ENCODE measurements at regions not wholly inside any gene's neighbourhood (a gene's known extent, or its start where the extent isn't known, plus 50 kb on each side); places are given as distances from the start of the nearest gene placed in this dataset.

GRCh38 chr12:84270470-84271140 lies 642.0 kb downstream of the SLC6A15 start:
- Mint-ChIP-seq H3K4me3 (no peak overlapping the region), H3K36me3 (ENCODE audit: low read depth) (no peaks in the 10 kb centered on the region), H3K27ac (no peak overlapping the region), H3K27me3 (no peaks in the 10 kb centered on the region), H3K9me3 (ENCODE audit: low read depth) (peaks cover 2% of the 10 kb centered on the region), H3K4me1 (no peaks in the 10 kb centered on the region)
- ChIA-PET POLR2A (no interaction called here), CTCF (no interaction called here)
- DNase-seq (no peak), ATAC-seq (no peak)
- intact Hi-C loops (cut with DNase I, micrococcal nuclease) = no loop called here

- DNase-seq (no peak), ATAC-seq (no peak)
- Mint-ChIP-seq H3K27ac (no peak overlapping the region), H3K4me3 (no peak overlapping the region), H3K9me3 (ENCODE audit: low read depth) (no peaks in the 10 kb centered on the region), H3K27me3 (no peaks in the 10 kb centered on the region), H3K36me3 (ENCODE audit: low read depth) (no peaks in the 10 kb centered on the region), H3K4me1 (no peaks in the 10 kb centered on the region)
- ChIA-PET POLR2A (no interaction called here), CTCF (no interaction called here)
- intact Hi-C loops (cut with DNase I, micrococcal nuclease) = no loop called here
Measured at GRCh38 chr12:84247931-84248330, 664.7 kb downstream of the SLC6A15 start.

GRCh38 chr12:84243686-84244085 lies 668.9 kb downstream of the SLC6A15 start:
- ChIA-PET POLR2A (no interaction called here), CTCF (interaction anchor here (0.7 kb wide), 1 partner anchor 13 kb away, joined by 3 read pairs; no protein-coding TSS in a partner anchor)
- H3K4me1 Mint-ChIP-seq = no peaks in the 10 kb centered on the region

GRCh38 chr12:84222841-84223240 lies 689.8 kb downstream of the SLC6A15 start:
- H3K36me3 Mint-ChIP-seq (ENCODE audit: low read depth) = no peaks in the 10 kb centered on the region

More at GRCh38 chr12:84243686-84244085, 668.9 kb downstream of the SLC6A15 start:
- intact Hi-C loops (cut with DNase I, micrococcal nuclease) = no loop called here
- ATAC-seq (no peak), DNase-seq (no peak)
- Mint-ChIP-seq H3K27ac (no peak overlapping the region), H3K27me3 (no peaks in the 10 kb centered on the region), H3K4me3 (no peak overlapping the region), H3K9me3 (ENCODE audit: low read depth) (no peaks in the 10 kb centered on the region), H3K36me3 (ENCODE audit: low read depth) (no peaks in the 10 kb centered on the region)

GRCh38 chr12:84218406-84218805 lies 694.2 kb downstream of the SLC6A15 start:
- H3K4me1 Mint-ChIP-seq = no peaks in the 10 kb centered on the region
- DNase-seq = no peak
- CTCF ChIA-PET = no interaction called here
- ATAC-seq = no peak
- H3K36me3 Mint-ChIP-seq (ENCODE audit: low read depth) = no peaks in the 10 kb centered on the region
- peaks cover 2% of the 10 kb centered on the region for H3K9me3 Mint-ChIP-seq (ENCODE audit: low read depth)
- no peak overlapping the region for H3K4me3 Mint-ChIP-seq
- H3K27ac Mint-ChIP-seq = no peak overlapping the region
- intact Hi-C loops (cut with DNase I, micrococcal nuclease) = no loop called here
- no peaks in the 10 kb centered on the region for H3K27me3 Mint-ChIP-seq
- POLR2A ChIA-PET = no interaction called here

More at GRCh38 chr12:84222841-84223240, 689.8 kb downstream of the SLC6A15 start:
- DNase-seq = no peak
- intact Hi-C loops (cut with DNase I, micrococcal nuclease) = no loop called here
- POLR2A ChIA-PET = no interaction called here
- H3K4me3 Mint-ChIP-seq = no peak overlapping the region
- no peak for ATAC-seq
- H3K4me1 Mint-ChIP-seq = no peaks in the 10 kb centered on the region
- CTCF ChIA-PET = no interaction called here
- no peaks in the 10 kb centered on the region for H3K27me3 Mint-ChIP-seq
- no peaks in the 10 kb centered on the region for H3K9me3 Mint-ChIP-seq (ENCODE audit: low read depth)
- no peak overlapping the region for H3K27ac Mint-ChIP-seq

GRCh38 chr12:84201976-84202375 lies 710.6 kb downstream of the SLC6A15 start:
- CTCF ChIA-PET = no interaction called here

GRCh38 chr12:84198294-84198946 lies 714.2 kb downstream of the SLC6A15 start:
- Mint-ChIP-seq H3K27me3 (no peaks in the 10 kb centered on the region), H3K4me3 (no peak overlapping the region), H3K27ac (no peak overlapping the region), H3K9me3 (ENCODE audit: low read depth) (peaks cover 20% of the 10 kb centered on the region), H3K4me1 (no peaks in the 10 kb centered on the region), H3K36me3 (ENCODE audit: low read depth) (no peaks in the 10 kb centered on the region)
- no peak for ATAC-seq
- intact Hi-C loops (cut with DNase I, micrococcal nuclease) = no loop called here
- ChIA-PET POLR2A (no interaction called here), CTCF (no interaction called here)
- no peak for DNase-seq

More at GRCh38 chr12:84201976-84202375, 710.6 kb downstream of the SLC6A15 start:
- no peak for ATAC-seq
- Mint-ChIP-seq H3K36me3 (ENCODE audit: low read depth) (no peaks in the 10 kb centered on the region), H3K4me3 (no peak overlapping the region), H3K27me3 (no peaks in the 10 kb centered on the region), H3K4me1 (no peaks in the 10 kb centered on the region), H3K27ac (no peak overlapping the region), H3K9me3 (ENCODE audit: low read depth) (peaks cover 4% of the 10 kb centered on the region)
- intact Hi-C loops (cut with DNase I, micrococcal nuclease) = no loop called here
- POLR2A ChIA-PET = no interaction called here
- DNase-seq = no peak

GRCh38 chr12:84191779-84192178 lies 720.8 kb downstream of the SLC6A15 start:
- H3K9me3 Mint-ChIP-seq (ENCODE audit: low read depth) = peaks cover 19% of the 10 kb centered on the region
- H3K4me3 Mint-ChIP-seq = no peak overlapping the region
- ATAC-seq = no peak
- intact Hi-C loops (cut with DNase I, micrococcal nuclease) = no loop called here
- POLR2A ChIA-PET = no interaction called here
- no peaks in the 10 kb centered on the region for H3K4me1 Mint-ChIP-seq
- DNase-seq = no peak
- CTCF ChIA-PET = no interaction called here
- no peak overlapping the region for H3K27ac Mint-ChIP-seq
- no peaks in the 10 kb centered on the region for H3K36me3 Mint-ChIP-seq (ENCODE audit: low read depth)
- H3K27me3 Mint-ChIP-seq = no peaks in the 10 kb centered on the region

GRCh38 chr12:84186433-84186832 lies 726.2 kb downstream of the SLC6A15 start:
- POLR2A ChIA-PET = no interaction called here
- Mint-ChIP-seq H3K4me3 (no peak overlapping the region), H3K36me3 (ENCODE audit: low read depth) (no peaks in the 10 kb centered on the region), H3K4me1 (no peaks in the 10 kb centered on the region), H3K9me3 (ENCODE audit: low read depth) (peaks cover 3% of the 10 kb centered on the region), H3K27ac (no peak overlapping the region), H3K27me3 (no peaks in the 10 kb centered on the region)
- DNase-seq (no peak), ATAC-seq (no peak)
- CTCF ChIA-PET = no interaction called here
- intact Hi-C loops (cut with DNase I, micrococcal nuclease) = no loop called here

- ChIA-PET POLR2A (no interaction called here), CTCF (no interaction called here)
- Mint-ChIP-seq H3K27ac (no peak overlapping the region), H3K4me3 (no peak overlapping the region), H3K4me1 (no peaks in the 10 kb centered on the region), H3K27me3 (no peaks in the 10 kb centered on the region), H3K9me3 (ENCODE audit: low read depth) (no peaks in the 10 kb centered on the region), H3K36me3 (ENCODE audit: low read depth) (no peaks in the 10 kb centered on the region)
- intact Hi-C loops (cut with DNase I, micrococcal nuclease) = no loop called here
- ATAC-seq = no peak
- no peak for DNase-seq
Measured at GRCh38 chr12:84183576-84183975, 729.0 kb downstream of the SLC6A15 start.

- Mint-ChIP-seq H3K27ac (no peak overlapping the region), H3K36me3 (ENCODE audit: low read depth) (no peaks in the 10 kb centered on the region), H3K27me3 (no peaks in the 10 kb centered on the region), H3K9me3 (ENCODE audit: low read depth) (peaks cover 2% of the 10 kb centered on the region), H3K4me3 (no peak overlapping the region), H3K4me1 (no peaks in the 10 kb centered on the region)
- no peak for ATAC-seq
- intact Hi-C loops (cut with DNase I, micrococcal nuclease) = no loop called here
- CTCF ChIA-PET = no interaction called here
- no peak for DNase-seq
- POLR2A ChIA-PET = no interaction called here
Measured at GRCh38 chr12:84174115-84174514, 738.5 kb downstream of the SLC6A15 start.

- H3K27ac Mint-ChIP-seq = no peak overlapping the region
- H3K36me3 Mint-ChIP-seq (ENCODE audit: low read depth) = no peaks in the 10 kb centered on the region
- intact Hi-C loops (cut with DNase I, micrococcal nuclease) = no loop called here
- no peak overlapping the region for H3K4me3 Mint-ChIP-seq
- DNase-seq = no peak
- H3K9me3 Mint-ChIP-seq (ENCODE audit: low read depth) = peaks cover 2% of the 10 kb centered on the region
- ChIA-PET CTCF (no interaction called here), POLR2A (no interaction called here)
- no peaks in the 10 kb centered on the region for H3K4me1 Mint-ChIP-seq
- no peak for ATAC-seq
- no peaks in the 10 kb centered on the region for H3K27me3 Mint-ChIP-seq
Measured at GRCh38 chr12:84172823-84173424, 739.7 kb downstream of the SLC6A15 start.

Data from activated CD4-positive, alpha-beta T cell treated with anti-CD3 and anti-CD28 coated beads for 36 hours (primary cell).